AG04449 (cell line): ENCODE measurements at regions not wholly inside any gene's neighbourhood (a gene's known extent, or its start where the extent isn't known, plus 50 kb on each side); places are given as distances from the start of the nearest gene placed in this dataset.
"Not testable (repeated sequence)": the region's sequence is repeated elsewhere in the genome, so short reads cannot be mapped to it uniquely, and the experiment has no call there.

Experiments
- CTCF ChIA-PET: fragments of 350-600 bp; formaldehyde crosslinking; extraction: SDS; loops from one replicate; lab custom pipeline; 2021; ENCODE audit warnings: antibody characterized with exemption; lab: Yijun Ruan, JAX
- POLR2A ChIA-PET: fragments of 400-600, 350-600 bp; formaldehyde crosslinking; extraction: SDS; loops from one replicate; lab custom pipeline; 2020; ENCODE audit warnings: antibody characterized with exemption, inconsistent platforms; lab: Yijun Ruan, JAX
- DNase-seq: peaks from one replicate; pipeline ENCODE4 v3.0.0-alpha.2; 2010; ENCODE audit warnings: low read depth, low spot score
- H3K4me3 ChIP-seq: 2 replicates; pipeline ENCODE4 v1.5.1; 2011; ENCODE audit warnings: low read depth, mild to moderate bottlenecking, control low read depth, low read length
- TF ChIP-seq, protein P1 (sequence below): IDR thresholded peaks from one replicate; pipeline ENCODE4 v1.5.1; 2011; ENCODE audit warnings: mild to moderate bottlenecking, moderate library complexity, low read length, control low read depth, inconsistent platforms; ENCODE audit not compliant: insufficient read depth; ENCODE audit errors: missing control alignments

DNA sequence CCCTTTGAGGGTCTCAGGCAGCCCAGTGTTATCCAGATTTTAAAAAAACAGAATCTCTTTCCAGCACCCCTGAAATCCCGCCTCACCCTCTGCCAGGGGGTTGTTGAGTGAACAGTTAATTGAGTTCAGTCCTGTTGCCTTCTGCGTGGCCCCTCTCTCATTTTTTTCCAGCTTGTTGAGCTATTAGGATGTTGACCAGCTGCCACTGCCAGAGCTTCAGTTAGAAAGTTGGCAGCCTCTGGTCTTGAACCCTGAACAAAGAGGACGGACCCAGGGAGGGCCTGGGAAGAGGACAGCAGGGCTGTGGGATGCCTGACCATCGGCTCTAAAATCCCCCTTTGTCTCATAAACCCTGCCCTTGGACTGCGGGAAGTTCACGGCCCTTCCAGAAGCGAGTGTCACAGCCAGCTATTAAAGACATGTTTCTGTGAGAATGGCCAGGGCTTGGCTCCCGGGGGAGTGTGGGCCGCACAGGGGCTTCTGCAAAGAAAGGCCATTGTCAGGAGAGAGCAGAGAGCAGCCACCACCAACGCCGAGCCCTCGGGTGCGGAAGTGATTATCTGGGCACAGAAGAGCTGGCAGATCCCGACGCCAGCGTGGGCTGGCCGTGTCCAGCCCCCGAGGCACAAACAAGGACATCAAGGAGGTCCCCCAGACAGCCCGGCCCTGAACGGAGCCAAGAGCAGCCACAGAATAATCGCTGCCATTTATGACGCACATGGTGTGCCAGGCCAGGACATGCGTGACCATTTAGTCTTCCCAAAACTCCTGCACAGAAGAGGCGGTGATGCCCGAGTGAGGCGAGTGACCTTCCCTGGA lies 189.0 kb downstream of the ANKRD60 start:
- ChIA-PET POLR2A (no interaction called here), CTCF (no interaction called here)
- no peak overlapping the region for H3K4me3 ChIP-seq
- DNase-seq = no peak
- TF ChIP-seq, protein P1, sequence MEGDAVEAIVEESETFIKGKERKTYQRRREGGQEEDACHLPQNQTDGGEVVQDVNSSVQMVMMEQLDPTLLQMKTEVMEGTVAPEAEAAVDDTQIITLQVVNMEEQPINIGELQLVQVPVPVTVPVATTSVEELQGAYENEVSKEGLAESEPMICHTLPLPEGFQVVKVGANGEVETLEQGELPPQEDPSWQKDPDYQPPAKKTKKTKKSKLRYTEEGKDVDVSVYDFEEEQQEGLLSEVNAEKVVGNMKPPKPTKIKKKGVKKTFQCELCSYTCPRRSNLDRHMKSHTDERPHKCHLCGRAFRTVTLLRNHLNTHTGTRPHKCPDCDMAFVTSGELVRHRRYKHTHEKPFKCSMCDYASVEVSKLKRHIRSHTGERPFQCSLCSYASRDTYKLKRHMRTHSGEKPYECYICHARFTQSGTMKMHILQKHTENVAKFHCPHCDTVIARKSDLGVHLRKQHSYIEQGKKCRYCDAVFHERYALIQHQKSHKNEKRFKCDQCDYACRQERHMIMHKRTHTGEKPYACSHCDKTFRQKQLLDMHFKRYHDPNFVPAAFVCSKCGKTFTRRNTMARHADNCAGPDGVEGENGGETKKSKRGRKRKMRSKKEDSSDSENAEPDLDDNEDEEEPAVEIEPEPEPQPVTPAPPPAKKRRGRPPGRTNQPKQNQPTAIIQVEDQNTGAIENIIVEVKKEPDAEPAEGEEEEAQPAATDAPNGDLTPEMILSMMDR = no peak

DNA sequence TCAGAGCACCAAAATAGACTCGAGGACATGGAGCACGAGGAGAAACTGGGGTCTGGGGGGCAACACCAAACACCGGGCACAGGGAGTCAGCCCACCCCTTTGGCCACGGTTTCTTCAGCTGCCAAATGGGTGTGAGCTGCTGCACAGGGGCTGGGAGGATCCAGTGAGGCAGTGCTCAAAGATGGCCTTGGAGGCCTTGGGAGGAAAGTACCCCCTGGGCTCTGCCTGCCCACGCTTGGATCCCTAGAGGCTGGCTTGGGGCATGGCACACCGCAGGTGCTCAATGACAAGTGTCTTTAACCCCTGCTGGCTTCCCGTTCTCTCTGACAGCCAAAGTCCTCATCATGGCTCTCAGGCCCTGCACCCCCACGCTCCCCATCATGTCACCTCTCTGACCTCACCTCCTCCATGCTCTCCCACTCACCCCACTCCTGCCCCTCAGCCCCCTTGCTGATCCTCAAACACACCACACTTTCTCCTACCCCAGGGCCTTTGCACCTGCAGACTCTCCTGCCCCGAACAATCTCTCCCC lies 190.3 kb downstream of the ANKRD60 start:
- ChIA-PET CTCF (no interaction called here), POLR2A (no interaction called here)
- no peak overlapping the region for H3K4me3 ChIP-seq
- no peak for DNase-seq
- TF ChIP-seq, protein P1 = no peak

DNA sequence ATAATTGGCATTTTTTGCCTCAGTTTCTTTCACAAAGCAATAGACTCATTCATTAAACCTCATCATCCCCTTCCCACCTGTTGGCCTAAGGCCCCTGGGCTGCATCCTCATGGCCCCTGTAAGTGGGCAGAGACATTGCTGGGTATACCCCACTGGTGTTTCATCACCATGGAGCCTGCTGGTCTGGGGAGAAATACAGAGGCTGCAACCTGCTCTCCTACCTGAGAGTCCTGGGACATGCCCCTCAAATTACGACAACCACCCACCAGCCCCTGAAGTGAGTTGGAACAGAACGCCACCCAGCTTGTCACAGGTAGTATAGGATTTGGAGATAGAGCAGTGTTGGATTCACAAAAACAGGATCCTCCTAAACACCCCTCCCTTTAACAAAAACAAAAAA lies 190.8 kb downstream of the ANKRD60 start:
- ChIA-PET CTCF (no interaction called here), POLR2A (no interaction called here)
- TF ChIP-seq, protein P1 = no peak
- no peak for DNase-seq
- H3K4me3 ChIP-seq = no peak overlapping the region

DNA sequence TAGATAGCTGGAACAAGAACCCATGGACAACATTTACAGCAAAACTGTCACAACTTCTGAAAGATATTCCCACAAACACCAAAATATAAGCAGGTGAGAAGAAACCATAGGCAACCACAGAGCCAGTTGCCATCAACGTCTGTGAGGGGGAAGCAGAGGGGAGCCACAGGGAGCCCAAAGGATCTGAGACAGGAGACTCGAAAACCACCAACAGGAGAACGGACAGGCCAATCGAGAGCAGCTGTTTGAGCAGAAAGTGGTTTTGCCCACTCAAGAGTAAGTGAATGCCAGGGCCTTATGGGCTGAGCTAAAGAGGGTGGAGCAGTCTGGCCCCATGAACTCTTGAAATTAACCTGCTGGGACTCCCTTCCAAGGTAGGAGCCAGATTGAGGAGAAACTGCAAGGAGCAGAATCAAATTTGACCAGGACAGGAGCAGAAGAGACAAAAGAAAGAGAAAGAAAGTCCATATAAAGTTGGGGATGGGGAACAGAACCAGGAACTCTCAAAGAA lies 195.4 kb downstream of the ANKRD60 start:
- H3K4me3 ChIP-seq = no peak overlapping the region
- ChIA-PET POLR2A (no interaction called here), CTCF (interaction anchor here (0.9 kb wide), 1 partner anchor 10 kb away, joined by 4 read pairs; no protein-coding TSS in a partner anchor)
- no peak for DNase-seq
- TF ChIP-seq, protein P1 = no peak

DNA sequence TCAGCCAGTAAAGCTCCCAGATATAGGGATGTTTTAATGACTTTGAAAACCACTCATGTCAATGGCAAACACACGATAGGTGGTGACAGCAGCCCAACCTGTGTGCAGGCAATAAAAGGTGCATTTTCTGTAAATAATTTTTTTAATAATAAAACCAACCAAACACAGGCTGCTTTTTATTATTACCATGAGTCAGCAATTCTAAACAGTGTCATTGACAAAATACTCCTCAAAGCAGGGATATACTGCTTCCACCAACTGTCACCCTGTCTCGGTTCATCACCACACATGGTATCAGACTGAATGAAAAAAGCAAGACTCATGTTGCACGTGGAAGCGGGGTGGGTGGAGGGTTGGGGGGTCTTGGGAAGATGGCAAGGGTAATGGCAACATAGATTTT lies 195.9 kb downstream of the ANKRD60 start:
- CTCF ChIA-PET = interaction anchor here (0.9 kb wide), 1 partner anchor 9 kb away, joined by 4 read pairs; no protein-coding TSS in a partner anchor
- POLR2A ChIA-PET = no interaction called here
- no peak for DNase-seq
- TF ChIP-seq, protein P1 = no peak
- H3K4me3 ChIP-seq = no peak overlapping the region

DNA sequence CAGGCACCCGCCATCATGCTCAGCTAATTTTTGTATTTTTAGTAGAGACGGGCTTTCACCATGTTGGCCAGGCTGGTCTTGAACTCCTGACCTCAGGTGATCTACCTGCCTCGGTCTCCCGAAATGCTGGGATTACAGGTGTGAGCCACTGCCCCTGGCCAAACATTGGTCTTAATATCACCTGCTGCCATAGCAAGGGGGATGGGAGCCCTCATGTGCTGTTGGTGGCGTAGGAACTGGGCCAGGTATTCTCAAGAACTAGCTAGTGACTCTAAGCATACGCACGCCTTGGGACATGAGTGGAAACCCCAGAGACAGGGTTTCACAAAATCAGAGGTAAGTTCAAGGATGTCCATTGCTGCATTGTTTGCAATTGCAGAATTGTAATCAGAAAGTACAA lies 197.1 kb downstream of the ANKRD60 start:
- POLR2A ChIA-PET, H3K4me3 ChIP-seq, DNase-seq: not testable (repeated sequence)

More for the DNA sequence above, 197.1 kb downstream of the ANKRD60 start:
- CTCF ChIA-PET = interaction anchor here (1.0 kb wide), 1 partner anchor 11 kb away, joined by 3 read pairs; no protein-coding TSS in a partner anchor
